ENCODE measurements at regions not wholly inside any gene's neighbourhood (a gene's known extent, or its start where the extent isn't known, plus 50 kb on each side); places are given as distances from the start of the nearest gene placed in this dataset.

DNA sequence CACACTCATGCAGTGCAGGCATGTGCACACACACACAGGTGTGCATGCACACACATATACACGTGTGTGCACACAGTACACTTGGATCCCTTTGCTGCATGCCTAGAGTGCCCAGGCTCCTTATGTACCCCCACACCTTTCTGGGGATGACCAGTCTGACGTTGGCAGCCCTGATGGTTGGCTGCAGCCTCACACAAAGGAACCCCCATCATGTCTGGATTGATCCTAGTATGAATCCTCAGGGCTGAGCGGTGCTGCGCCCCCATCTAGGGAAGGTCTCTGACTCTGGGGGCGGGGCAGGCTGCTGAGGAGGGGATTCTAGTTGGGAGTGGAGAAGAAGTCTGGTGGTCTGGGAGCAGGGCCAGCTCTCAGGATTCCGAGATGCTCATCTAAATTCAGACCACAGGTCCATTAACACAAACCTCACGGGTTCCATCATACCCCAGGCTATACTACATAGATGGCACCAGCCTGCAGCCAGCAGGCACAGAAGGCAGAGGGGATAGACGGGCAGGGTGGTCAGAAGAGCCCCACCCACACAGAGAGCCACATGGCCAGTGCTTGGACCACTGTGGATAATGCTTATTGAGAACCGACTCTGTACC, 50.5 kb upstream of the OLFM1 start:
- TF ChIP-seq, protein P1, sequence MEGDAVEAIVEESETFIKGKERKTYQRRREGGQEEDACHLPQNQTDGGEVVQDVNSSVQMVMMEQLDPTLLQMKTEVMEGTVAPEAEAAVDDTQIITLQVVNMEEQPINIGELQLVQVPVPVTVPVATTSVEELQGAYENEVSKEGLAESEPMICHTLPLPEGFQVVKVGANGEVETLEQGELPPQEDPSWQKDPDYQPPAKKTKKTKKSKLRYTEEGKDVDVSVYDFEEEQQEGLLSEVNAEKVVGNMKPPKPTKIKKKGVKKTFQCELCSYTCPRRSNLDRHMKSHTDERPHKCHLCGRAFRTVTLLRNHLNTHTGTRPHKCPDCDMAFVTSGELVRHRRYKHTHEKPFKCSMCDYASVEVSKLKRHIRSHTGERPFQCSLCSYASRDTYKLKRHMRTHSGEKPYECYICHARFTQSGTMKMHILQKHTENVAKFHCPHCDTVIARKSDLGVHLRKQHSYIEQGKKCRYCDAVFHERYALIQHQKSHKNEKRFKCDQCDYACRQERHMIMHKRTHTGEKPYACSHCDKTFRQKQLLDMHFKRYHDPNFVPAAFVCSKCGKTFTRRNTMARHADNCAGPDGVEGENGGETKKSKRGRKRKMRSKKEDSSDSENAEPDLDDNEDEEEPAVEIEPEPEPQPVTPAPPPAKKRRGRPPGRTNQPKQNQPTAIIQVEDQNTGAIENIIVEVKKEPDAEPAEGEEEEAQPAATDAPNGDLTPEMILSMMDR (IDR thresholded peaks at IDR 0.05; ENCODE audit: insufficient read depth, low read length, poor library complexity, severe bottlenecking) = no peak
- no peak for TF ChIP-seq EZH2phosphoT487 (conservative IDR thresholded peaks at IDR 0.05; ENCODE audit: low read length)

Measured in SU-DHL-6 (cell line).